ENCODE measurements at regions not wholly inside any gene's neighbourhood (a gene's known extent, or its start where the extent isn't known, plus 50 kb on each side); places are given as distances from the start of the nearest gene placed in this dataset.

DNA sequence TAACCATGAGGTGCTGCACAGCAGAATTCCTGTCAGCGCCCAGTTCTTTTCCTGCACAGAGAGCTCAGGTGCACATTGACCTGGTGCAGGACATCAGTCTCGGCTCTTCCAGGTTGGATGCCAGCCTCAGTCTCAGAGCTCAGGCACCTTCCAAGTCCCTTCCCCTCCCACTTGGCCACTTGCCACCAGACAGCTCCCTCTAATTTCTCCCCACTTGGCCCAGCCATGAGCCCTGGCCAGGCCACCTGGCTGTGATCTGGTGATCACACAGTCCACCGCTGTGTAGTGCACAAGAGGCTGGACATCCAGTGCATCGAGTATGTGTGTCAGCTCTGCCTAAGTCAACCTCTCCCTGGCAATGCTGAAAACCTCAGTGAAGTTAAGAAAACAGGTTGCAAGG is 336.6 kb upstream of the MYT1L start:
- no peak for TF ChIP-seq POLR2AphosphoS5 (IDR thresholded peaks at IDR 0.05)
- TF ChIP-seq, protein P1, sequence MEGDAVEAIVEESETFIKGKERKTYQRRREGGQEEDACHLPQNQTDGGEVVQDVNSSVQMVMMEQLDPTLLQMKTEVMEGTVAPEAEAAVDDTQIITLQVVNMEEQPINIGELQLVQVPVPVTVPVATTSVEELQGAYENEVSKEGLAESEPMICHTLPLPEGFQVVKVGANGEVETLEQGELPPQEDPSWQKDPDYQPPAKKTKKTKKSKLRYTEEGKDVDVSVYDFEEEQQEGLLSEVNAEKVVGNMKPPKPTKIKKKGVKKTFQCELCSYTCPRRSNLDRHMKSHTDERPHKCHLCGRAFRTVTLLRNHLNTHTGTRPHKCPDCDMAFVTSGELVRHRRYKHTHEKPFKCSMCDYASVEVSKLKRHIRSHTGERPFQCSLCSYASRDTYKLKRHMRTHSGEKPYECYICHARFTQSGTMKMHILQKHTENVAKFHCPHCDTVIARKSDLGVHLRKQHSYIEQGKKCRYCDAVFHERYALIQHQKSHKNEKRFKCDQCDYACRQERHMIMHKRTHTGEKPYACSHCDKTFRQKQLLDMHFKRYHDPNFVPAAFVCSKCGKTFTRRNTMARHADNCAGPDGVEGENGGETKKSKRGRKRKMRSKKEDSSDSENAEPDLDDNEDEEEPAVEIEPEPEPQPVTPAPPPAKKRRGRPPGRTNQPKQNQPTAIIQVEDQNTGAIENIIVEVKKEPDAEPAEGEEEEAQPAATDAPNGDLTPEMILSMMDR (IDR thresholded peaks at IDR 0.05) = no peak
- no peak for TF ChIP-seq POLR2A (IDR thresholded peaks at IDR 0.05; ENCODE audit: low read depth)
- no peak for TF ChIP-seq EP300 (IDR thresholded peaks at IDR 0.05)
